ENCODE measurements at regions not wholly inside any gene's neighbourhood (a gene's known extent, or its start where the extent isn't known, plus 50 kb on each side); places are given as distances from the start of the nearest gene placed in this dataset.
"Not testable (repeated sequence)": the region's sequence is repeated elsewhere in the genome, so short reads cannot be mapped to it uniquely, and the experiment has no call there.

DNA sequence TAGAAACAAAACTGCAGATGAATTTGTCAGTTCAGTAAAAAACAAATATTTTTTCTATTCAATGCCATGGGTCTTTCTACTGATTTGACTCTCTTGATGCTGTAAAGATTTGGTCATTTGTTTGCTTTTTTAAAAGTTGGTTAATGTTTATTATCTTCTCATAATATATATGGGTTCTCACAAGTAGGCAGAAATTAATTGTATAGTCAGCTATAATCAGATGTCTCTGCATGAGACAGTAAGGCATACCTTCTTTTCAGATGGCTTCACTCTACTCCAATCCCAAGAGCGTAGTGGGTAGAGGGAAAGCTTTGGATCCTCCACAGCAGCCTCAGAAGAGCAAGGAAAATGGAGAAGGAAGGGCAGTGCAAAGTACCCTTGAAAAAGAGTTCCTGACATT is 1202.9 kb upstream of the CELF4 start:
- DNase-seq, result no peak

DNA sequence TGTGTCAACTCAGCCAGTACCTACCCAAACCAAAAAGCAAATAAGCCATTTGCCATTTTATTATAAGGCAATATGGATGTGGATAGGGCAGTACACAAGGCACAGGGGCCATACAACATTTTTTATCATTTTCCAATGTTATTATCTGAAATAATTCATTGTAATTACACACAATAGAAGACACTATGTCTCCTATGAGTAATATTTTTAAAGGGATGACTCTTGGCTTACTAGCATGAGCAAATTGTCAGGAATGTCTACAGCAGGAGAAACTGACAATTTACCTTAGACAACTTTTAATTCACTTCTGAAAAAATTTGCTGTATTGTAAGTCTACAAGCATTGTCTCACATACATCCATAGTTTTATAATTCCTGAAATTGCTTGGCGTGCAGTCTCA is 1193.9 kb upstream of the CELF4 start:
- DNase-seq, result peak; percentile 29

DNA sequence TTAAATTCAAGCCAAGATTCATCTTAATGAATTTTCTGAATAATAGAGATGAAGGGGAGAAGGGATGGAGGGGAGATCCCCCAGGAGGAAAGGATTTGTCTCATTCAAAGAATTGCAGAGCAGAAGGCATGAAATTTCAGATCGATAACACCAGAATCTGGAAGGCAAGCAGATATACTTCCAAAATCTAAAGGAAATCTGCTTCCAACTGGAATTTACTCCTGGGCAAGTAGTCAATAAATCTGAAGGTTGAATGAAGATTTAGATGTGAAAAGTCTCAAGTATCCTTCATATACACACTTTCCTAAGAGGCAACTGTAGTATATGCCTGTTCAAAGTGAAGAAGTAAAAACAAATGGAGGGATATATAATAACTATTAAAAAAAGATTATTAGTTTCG is 1190.8 kb upstream of the CELF4 start:
- DNase-seq, result no peak

DNA sequence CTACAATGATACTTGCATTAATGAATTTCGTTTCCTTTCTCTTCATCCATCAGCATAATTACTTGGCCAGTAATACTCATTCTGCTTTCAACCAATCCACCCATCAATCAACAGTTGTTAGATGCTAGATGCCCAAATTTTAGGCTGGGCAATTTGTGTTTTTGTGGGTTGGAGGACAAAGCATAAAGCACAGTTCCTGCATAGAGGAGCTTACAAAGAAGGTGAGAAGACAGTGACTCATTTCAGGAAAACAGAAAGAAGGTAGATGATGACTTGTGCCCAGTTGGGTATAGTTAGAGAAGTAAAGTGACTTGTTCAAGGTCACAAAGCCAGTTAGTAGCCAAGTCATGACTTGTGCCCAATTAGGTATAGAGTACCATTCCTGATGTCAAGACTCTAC is 1186.8 kb upstream of the CELF4 start:
- no peak for DNase-seq

DNA sequence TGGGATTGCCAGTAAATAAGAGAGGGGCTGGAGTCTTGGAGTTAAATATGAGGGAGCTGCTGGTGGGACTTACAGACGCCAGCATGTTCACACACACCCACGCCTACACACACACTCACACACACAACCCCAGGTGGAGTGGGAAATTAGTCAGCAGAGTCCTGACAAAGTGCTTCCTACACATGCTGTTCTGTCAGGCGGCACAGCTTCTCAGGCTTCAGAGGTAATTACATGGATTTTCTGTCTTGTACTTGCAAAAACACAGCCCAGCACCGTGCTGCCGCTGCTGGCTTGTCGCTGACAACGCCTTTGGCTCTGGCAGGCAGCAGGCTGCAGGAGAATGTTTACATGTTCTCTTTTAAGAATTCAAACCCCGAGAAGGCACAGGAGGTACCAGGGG is 1186.3 kb upstream of the CELF4 start:
- DNase-seq, result no peak

DNA sequence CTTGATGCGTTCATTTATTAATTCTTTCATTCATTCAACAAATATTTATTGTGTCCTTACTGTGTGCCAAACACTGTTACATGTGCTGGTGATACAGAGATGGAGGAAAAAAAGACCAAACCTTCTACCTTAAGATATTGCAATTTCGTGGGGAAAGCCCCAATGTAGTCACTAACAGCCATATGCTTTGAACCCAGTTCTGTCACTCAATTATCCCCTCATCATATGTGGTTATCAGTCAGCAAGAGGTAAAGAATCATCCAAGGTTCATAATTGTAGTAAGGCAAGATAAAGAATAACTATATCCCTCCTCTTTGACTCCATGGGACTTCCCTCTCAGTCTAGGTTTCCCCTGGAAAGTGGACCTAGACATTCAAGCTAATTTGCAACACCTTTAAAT is 1185.6 kb upstream of the CELF4 start:
- DNase-seq, result no peak

DNA sequence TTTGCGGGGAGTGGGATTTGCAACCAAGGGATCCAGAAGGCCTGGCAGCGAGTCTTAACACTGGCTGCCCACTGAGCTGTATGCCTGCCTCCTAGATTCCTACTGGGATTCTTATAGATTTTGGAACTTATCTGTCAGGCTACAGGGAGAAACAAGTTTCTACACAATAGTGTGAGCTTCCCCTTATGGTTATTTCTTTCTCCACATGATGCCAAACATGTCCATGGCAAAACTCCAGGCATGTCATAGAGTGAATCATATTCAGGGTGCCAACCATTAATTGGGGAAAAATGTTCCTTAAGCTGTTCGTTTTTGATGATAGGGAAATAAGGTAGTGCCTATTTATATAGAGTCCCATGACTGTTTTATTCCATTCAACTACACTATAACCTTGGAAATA is 1185.2 kb upstream of the CELF4 start:
- no peak for DNase-seq

DNA sequence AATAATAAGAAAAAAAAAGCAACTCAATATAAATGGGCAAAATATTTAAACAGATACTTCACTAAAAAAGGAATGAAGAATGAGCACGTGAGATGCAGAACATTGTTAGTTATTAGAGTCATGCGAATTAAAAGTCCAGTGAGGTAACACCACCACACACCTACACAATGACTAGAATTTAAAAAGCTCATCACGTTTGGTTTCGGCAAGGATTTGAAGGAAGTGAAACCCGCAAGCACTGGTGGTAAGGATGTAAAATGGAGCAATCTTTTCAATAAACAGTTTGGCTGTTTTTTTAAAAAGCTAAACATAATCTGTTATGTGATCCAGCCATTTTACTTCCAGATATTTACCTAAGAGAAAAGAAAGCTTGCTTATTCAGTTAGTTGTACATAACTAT is 1181.6 kb upstream of the CELF4 start:
- no peak for DNase-seq

DNA sequence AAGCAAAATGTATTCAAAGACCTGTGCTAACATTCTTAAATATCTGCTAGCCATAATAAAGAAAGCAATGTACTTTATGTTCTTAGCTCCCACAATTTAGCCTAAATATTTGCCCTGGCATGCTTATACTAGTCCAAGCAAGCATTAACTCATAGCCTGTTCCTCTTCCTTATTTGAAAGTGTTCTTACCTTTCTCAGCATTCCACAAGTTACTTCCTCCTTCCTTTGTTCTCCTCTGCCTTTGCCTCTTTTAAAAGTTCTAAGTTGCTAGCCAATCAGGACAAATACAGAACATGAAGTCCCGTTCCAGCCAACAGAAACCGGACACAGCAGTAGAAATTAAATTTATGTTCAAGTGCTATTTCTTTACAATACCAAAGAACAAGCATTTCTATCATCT is 1154.6 kb upstream of the CELF4 start:
- DNase-seq, result not testable (repeated sequence)

DNA sequence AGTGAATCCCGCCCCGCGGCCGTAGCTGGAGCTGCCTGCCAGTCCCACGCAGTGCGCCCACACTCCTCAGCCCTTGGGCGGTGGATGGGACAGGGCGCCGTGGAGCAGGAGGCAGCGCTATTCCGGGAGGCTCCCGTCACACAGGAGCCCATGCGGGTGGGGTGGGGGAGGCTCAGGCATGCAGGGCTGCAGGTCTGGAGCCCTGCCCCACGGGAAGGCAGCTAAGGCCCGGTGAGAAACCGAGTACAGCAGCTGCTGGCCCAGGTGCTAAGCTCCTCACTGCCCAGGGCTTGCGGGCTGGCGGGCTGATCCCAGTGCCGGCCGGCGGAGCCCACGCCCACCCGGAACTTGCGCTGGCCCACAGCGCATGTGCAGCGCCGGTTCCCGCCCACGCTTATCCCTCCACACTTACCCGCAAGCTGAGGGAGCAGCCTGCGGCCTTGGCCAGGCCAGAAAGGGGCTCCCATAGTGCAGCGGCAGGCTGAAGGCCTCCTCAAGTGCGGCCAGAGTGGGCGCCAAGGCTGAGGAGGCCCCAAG is 1152.8 kb upstream of the CELF4 start:
- DNase-seq, result no peak

DNA sequence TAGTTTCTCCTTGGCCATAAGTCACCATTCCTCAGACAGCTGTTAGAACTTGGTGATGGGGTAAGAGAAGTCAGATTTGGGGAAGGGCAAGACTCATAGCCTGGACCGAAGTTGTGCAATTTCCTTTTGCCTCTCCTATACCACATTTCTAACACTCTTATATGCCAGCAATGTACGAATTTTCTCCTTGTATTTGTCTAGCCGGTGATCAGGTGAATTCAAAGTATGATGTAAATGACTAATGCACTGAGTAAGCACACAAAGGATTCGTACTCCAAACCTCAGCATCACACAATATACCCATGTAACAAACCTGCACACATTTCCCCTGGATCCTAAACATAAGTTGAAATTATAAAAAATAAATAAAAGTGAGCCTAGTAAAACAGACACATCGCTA is 1143.5 kb upstream of the CELF4 start:
- no peak for DNase-seq

DNA sequence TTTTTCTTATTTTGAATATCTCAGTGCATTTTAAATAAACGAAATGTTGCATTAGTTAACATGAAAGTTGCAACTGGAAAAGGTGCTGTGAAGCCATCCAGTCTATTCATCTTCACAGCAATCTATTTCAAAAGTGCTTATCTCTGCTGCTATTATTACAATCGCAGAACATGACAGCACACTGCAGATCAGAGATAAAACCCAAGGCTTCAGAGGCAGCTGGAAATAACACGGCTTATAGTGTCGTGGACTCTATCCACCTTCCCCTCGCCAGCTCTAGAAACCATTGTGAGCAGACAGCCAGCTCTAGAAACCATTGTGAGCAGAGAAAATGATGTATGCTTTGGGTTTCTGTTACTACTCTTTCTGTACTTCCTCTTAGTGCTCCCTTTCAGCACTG is 1140.8 kb upstream of the CELF4 start:
- no peak for DNase-seq

DNA sequence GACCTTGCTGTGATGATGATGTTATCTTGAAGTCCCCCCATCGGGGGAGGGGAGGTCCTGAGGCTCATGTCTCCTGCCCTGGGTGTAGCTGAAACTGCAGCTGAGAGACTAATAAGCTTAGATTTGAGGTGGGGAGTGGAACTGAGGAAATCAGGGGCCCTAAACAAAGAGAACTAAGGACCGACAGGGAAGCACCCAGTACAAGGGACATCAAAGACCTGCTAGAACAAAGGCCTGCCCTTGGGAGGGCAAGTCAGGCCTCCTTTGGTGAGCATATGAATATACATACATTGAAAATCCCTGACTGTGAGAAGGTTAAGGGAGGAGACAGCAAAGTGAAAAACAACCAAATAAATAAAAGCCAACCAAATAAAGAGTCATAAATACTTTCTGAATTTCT is 1132.5 kb upstream of the CELF4 start:
- no peak for DNase-seq

DNA sequence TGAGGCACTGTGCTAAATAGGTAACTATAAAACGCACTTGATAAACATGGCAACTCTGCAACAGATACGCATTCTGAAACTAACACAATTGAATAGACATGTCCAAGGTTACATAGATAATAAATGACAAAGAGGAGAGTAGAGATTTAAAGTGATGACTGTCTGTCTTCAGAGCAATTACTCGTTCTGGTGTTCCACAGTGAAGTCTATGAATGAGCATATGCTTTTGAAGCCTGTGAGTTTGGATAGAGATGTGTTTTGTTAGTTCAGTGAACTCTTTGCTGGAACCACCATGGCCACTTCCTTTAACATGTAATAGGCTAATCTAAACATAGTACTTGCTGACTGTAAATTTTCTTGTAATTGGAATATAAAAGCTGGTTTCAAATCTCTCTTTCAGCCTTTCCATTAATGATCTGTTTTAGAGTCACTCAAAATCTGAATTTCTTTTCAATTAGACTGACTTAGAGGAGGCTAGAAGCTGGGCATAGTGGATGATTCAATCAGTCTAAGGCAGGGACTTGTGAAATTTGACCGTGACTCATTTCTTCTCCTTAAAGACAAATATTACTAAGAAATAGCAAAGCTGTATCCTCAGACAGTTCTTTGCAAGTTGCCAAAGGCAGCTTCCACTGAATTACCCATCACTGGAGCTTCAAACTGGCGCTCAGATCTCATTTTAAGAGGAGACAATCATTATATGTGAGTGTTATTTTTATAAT is 1130.1 kb upstream of the CELF4 start:
- DNase-seq, result peak; percentile 46

DNA sequence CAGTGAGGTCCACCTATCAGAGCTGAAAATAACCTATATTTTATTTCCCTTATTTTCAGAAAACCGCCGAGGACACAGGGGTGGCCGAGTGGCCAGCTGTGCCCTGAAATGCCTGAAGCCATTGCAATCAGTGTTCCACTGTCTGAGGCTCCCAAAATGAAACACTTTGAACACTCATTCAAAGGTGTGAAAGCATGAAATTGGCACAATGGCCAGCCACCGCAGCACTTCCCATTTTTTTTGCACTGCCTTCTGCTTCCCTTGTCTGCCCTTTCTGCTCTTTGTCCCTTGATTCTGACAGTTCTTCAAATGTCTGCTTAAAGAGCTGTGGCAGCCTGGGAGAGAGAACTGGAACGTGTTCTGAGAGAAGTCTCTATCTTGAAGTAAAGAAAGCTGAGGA is 1127.5 kb upstream of the CELF4 start:
- no peak for DNase-seq

DNA sequence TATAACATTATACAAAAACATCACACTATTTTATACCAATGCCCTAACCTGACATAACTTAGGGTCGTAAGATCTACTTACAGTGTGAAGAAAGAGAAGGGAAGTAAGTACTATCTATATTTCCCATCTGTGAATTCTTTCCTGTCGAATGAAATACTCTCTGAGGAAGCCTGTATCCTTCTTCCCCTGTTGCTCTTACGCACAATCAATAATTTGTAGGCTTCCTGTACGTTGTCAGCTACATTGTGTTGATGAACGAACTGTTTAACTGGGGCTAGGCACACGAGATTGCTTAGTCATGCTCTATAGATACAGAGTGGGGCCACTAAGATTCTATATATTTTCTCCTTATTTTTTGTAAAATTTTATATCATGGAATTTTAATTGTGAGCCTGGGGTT is 1125.0 kb upstream of the CELF4 start:
- no peak for DNase-seq

DNA sequence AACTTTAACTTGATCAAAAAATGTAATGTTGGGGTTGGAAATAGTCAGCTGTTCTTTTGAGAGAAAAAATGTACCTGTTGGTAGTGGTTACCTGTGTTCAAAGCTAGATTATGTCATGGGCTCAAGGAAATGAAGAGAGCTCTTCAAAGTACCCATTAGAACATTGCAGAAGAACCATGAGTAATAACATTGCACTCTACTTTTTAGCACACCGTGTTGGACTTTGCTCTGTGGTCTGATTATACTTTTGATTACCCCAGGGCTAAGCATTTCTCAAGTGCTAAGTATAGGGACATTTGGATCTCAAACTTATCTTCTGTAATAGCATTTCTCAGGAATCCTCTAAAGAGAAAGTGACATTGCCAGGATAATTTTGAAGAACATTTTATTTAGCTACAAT is 1122.8 kb upstream of the CELF4 start:
- no peak for DNase-seq

DNA sequence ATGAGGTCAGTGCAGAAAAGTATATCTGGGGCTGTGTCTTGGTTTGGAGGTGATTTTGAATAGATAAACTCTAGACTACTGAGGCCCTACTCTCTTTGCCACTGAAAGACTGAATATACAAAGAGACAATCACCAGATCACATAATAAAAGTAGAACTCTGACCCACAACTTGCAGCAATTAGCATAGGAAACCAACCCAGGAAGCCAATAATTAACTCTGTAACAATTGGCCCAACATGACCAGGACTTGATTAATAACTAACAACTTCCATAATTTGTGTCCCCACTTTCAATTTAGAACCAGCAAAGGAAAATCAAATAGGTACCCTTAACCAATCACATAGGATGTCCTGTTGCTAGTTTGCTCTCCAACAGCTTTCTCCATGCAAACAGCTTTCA is 1104.9 kb upstream of the CELF4 start:
- DNase-seq, result no peak

DNA sequence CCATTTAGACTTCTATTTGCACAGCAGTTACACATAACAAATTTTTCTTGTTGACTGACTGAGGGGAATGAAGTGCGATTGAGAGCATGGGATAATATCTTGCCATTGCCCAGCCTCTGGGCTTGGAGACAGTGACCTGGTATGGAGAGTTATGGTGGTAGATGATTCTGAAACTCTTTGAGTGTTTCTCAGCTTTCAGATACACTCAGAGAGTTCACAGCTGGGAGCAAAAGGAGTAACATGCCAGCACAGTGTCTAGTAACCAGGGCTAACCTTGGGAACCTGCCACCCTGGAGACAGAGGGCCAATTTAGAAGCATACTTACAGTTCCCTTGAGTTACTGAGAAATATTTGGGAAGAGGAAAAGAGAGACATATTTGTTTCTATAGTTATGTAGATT is 1099.3 kb upstream of the CELF4 start:
- no peak for DNase-seq

DNA sequence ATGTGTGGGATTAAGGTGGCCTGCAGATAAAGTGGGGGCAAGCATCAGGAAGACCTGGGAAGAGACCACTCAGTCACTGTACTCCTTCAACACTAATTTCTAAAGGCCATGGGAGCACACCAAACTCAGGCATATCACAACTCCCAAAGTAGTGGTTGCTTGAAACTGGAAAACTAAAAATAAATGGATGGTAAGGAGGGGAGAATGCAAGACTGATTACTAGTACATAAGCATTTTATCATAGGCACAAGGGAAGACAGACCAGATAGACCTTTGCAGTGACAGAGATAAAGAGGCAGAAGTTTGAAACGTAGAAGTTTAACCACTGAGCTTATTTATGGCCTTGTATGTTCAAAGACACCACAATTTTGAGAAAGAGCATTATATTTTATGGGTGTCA is 1098.1 kb upstream of the CELF4 start:
- DNase-seq, result no peak

DNA sequence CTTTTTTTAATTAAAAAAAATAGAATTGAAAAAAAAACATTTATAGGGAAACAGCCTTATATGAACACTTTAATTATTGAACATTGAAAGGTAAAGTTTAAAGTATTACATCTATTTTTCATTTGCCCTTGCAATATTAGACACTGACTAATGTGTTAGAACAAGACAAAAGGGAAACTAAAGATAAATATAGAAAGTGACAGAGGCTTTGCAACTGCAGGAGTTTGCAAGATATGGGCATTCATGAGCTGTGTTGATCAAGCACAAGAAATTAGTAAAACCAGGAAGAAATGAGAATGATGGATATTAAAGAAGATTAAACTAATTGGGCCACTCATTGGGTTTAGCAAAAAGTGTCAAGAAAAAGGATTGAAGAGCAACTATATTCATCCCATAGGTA is 1097.7 kb upstream of the CELF4 start:
- DNase-seq, result no peak

DNA sequence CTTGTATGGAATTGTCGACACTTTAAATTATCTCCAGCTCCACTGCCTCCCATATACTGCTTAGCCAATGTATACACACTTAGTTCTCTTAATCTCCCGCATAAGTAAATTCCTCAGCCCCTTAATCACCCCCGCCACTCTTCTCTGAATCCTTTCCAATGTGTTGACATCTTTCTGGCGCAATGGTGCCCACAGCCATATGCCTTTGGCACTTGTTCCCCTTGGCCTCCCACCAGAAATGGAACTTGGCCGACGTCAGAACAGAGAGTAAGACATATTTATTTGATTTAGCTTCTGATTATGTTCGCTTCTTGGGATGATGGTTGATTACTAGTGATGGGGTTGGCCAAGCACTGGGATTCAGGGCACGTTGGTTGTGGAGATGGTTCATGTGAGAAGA is 1089.3 kb upstream of the CELF4 start:
- DNase-seq, result peak; percentile 6

DNA sequence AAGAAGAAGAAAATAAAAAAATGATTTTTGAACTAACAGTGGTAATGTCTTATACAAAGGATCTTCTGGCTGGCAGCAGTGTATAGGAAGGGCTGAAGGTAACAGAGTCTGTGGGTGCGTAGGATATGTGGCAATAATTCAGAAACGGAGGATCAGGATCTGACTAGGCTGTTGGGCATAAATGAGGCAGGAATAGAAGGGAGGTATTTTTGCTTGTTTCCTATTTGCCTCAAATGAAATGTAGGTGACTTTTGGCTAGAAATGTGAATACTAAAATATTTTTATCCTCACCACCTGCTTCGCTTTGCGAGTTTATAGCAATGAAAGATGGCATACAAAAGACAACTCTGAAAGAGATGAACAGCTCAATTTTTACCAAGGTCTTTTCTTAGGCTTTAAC is 1086.1 kb upstream of the CELF4 start:
- no peak for DNase-seq

DNA sequence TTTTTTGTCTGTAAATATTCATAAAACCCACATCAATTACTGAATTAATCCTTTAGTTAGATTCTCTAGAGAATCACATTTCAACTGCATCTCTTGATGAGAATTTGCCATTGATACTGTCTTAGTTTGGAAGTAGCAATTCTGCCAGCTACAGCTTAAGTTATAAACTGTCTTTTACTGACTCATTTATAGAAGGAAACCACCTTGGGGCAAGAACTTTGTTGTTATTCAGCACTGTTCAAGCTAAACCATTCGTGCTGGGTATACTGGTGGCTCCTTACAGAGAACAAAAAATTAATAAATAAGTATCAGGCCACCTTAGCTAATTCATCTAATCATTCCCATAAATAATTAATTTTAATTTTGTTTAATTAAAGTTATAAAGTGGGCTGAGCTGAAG is 1082.6 kb upstream of the CELF4 start:
- DNase-seq, result no peak

DNA sequence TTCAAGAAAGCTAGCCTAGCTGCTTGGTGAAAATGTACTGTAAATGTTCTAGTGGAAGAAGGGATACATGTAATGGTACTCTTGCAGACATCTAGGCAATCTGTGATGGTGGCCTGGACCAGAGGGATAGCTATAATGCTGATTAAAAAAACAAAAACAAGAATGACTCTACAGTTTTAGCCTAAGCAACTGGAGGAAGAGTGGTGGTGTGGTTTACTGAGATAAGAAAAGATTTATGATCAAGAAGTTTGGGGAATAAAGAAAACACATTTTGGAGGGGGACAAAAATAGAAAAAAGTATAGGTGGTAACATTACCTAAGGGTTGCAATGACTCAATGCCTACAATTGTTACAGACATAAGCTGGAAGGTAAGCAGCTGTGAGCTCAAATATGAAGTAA is 1080.7 kb upstream of the CELF4 start:
- DNase-seq, result no peak

All from fibroblast of upper back skin (primary cell).